ENCODE measurements at regions not wholly inside any gene's neighbourhood (a gene's known extent, or its start where the extent isn't known, plus 50 kb on each side); places are given as distances from the start of the nearest gene placed in this dataset.

DNA sequence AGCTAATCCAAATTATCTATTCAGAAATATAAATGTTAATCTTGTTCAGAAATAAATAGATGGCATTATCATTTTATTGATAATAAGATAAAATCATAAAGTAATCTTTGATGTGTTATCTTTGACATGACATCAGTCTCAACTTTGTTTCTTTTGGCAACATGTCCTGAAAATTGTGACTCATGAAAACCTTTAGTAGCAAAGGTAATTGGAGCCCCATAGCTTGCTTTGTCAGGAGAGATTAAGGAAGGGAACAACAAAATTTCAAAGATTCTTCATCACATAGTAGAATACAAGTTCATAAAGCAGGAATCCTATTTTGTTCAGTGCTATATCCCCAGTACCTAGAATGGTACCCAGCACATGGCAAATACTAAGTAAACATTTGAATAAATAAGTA is 165.4 kb downstream of the KCNE4 start:
- TF ChIP-seq EGR1 (IDR thresholded peaks at IDR 0.05; ENCODE audit: borderline replicate concordance in 1 of 2, low read depth in 2 of 2, low read length in 2 of 2), result no peak
- TF ChIP-seq GATAD2B (conservative IDR thresholded peaks at IDR 0.05; ENCODE audit: low read depth), result no peak
- TF ChIP-seq CTCF (IDR thresholded peaks at IDR 0.05 in 2 of 3, conservative IDR thresholded peaks at IDR 0.05 in 1 of 3; ENCODE audit: control insufficient read depth in 2 of 3, extremely low read depth in 1 of 3, insufficient read depth in 1 of 3, low read depth in 3 of 3, low read length in 3 of 3), result no peak
- TF ChIP-seq FOS (IDR thresholded peaks at IDR 0.05; ENCODE audit: borderline replicate concordance, extremely low read depth, insufficient read length), result no peak
- no peak for TF ChIP-seq HDGF (IDR thresholded peaks at IDR 0.05)
- TF ChIP-seq KDM1A (IDR thresholded peaks at IDR 0.05; ENCODE audit: borderline replicate concordance), result no peak
- no peak for TF ChIP-seq ZNF274 (IDR thresholded peaks at IDR 0.05; ENCODE audit: insufficient read depth, insufficient read length)
- TF ChIP-seq PBX3 (IDR thresholded peaks at IDR 0.05; ENCODE audit: insufficient replicate concordance, low read depth, low read length), result no peak
- TF ChIP-seq TAF1 (IDR thresholded peaks at IDR 0.05; ENCODE audit: borderline replicate concordance, low read depth, low read length), result no peak
- no peak for TF ChIP-seq CREB1 (IDR thresholded peaks at IDR 0.05; ENCODE audit: low read depth)

Measured in GM12878 (cell line).